CD4-positive, alpha-beta memory T cell (primary cell): ENCODE measurements at regions not wholly inside any gene's neighbourhood (a gene's known extent, or its start where the extent isn't known, plus 50 kb on each side); places are given as distances from the start of the nearest gene placed in this dataset.

ENCODE experiments used
- CTCF ChIA-PET: fragments of 350-600 bp; sonication (Branson Sonifier 250); formaldehyde crosslinking; loops from one replicate; lab custom pipeline; 2021; ENCODE audit warnings: inconsistent platforms; ENCODE audit not compliant: partially characterized antibody; lab: Charles Lee
- POLR2A ChIA-PET: fragments of 350-600 bp; sonication (Branson Sonifier 250); formaldehyde crosslinking; loops from one replicate; lab custom pipeline; 2021; ENCODE audit not compliant: partially characterized antibody; lab: Charles Lee
- DNase-seq, 5 donors: peaks; one replicate each; pipeline versions ENCODE4 v3.0.0 to v3.0.0-alpha.2; 2020 to 2022; ENCODE audit warnings: mixed read lengths in 1 of 5
- H3K27ac ChIP-seq: one replicate; pipeline ENCODE4 v1.7.0; 2013; ENCODE audit warnings: low read depth, low read length
- H3K27me3 ChIP-seq: 2 replicates; pipeline ENCODE4 v1.7.0; 2013; ENCODE audit warnings: mild to moderate bottlenecking, low read length, moderate library complexity; ENCODE audit not compliant: insufficient read depth
- H3K36me3 ChIP-seq: 2 replicates; pipeline ENCODE4 v1.7.0; 2013; ENCODE audit warnings: mild to moderate bottlenecking, low read length, moderate library complexity; ENCODE audit not compliant: insufficient read depth
- H3K4me1 ChIP-seq: 2 replicates; pipeline ENCODE4 v1.7.0; 2013; ENCODE audit warnings: mild to moderate bottlenecking, low read length, moderate library complexity; ENCODE audit not compliant: insufficient read depth
- H3K4me3 ChIP-seq, 2 donors: one replicate each; pipeline ENCODE4 v1.7.0; 2013; ENCODE audit warnings: low read length in 2 of 2, mild to moderate bottlenecking in 1 of 2
- H3K9me3 ChIP-seq, 2 donors: one replicate each; pipeline ENCODE4 v1.7.0; 2013; ENCODE audit warnings: low read length in 2 of 2, control low read depth in 1 of 2; ENCODE audit not compliant: control insufficient read depth in 1 of 2
- H3K27ac Mint-ChIP-seq, 7 donors: one replicate each; pipeline ENCODE4 v1.8.0; 2020 to 2021; ENCODE audit warnings: mixed read lengths in 7 of 7, mild to moderate bottlenecking in 6 of 7, inconsistent platforms in 3 of 7, moderate library complexity in 3 of 7
- H3K27me3 Mint-ChIP-seq, 2 donors: one replicate each; pipeline ENCODE4 v1.8.0; 2020 to 2021; ENCODE audit warnings: mixed read lengths in 2 of 2
- H3K36me3 Mint-ChIP-seq, 2 donors: one replicate each; pipeline ENCODE4 v1.8.0; 2020 to 2021; ENCODE audit warnings: mixed read lengths in 2 of 2, inconsistent platforms in 1 of 2, mild to moderate bottlenecking in 1 of 2
- H3K4me1 Mint-ChIP-seq, 4 donors: one replicate each; pipeline ENCODE4 v1.8.0; 2020 to 2021; ENCODE audit warnings: mixed read lengths in 4 of 4, mild to moderate bottlenecking in 1 of 4
- H3K4me3 Mint-ChIP-seq, 8 donors: one replicate each; pipeline ENCODE4 v1.8.0; 2020 to 2021; ENCODE audit warnings: mixed read lengths in 8 of 8, mild to moderate bottlenecking in 7 of 8, moderate library complexity in 6 of 8, inconsistent platforms in 3 of 8
- H3K9me3 Mint-ChIP-seq, 8 donors: one replicate each; pipeline ENCODE4 v1.8.0; 2020 to 2021; ENCODE audit warnings: mixed read lengths in 8 of 8, mild to moderate bottlenecking in 5 of 8, inconsistent platforms in 3 of 8, moderate library complexity in 1 of 8
- intact Hi-C: fragments of 100-400 bp; cut with micrococcal nuclease; formaldehyde crosslinking; loops from one replicate; pipeline ENCODE4 v1.15.1; 2023

- no peaks in the 10 kb centered on the region for H3K9me3 ChIP-seq
- POLR2A ChIA-PET, result no interaction called here
- Mint-ChIP-seq H3K4me1 (peaks cover 0 to 2% (median 0%) of the 10 kb centered on the region in 4 donors), H3K27ac (no peak overlapping the region), H3K9me3 (no peaks in the 10 kb centered on the region), H3K36me3 (no peaks in the 10 kb centered on the region), H3K4me3 (no peak overlapping the region), H3K27me3 (peaks cover 0 to 1% of the 10 kb centered on the region in 2 donors)
- H3K27ac ChIP-seq, result no peak overlapping the region
- no peaks in the 10 kb centered on the region for H3K36me3 ChIP-seq
- intact Hi-C loops, result no loop called here
- no peaks in the 10 kb centered on the region for H3K4me1 ChIP-seq
- no peak overlapping the region for H3K4me3 ChIP-seq
- CTCF ChIA-PET, result interaction anchor here (0.9 kb wide), 1 partner anchor 8 kb away, joined by 3 read pairs; no protein-coding TSS in a partner anchor
- H3K27me3 ChIP-seq, result no peaks in the 10 kb centered on the region
- no peak for DNase-seq
Measured at GRCh38 chr20:34177052-34177451, 64.2 kb upstream of the ASIP start.

GRCh38 chr20:34179637-34180360, 61.4 kb upstream of the ASIP start:
- no peaks in the 10 kb centered on the region for H3K9me3 Mint-ChIP-seq
- intact Hi-C loops, result no loop called here
- Histone ChIP-seq H3K36me3 (no peaks in the 10 kb centered on the region), H3K9me3 (no peaks in the 10 kb centered on the region), H3K27ac (no peak overlapping the region), H3K4me1 (no peaks in the 10 kb centered on the region), H3K4me3 (no peak overlapping the region), H3K27me3 (no peaks in the 10 kb centered on the region)
- no peak overlapping the region for H3K27ac Mint-ChIP-seq
- H3K36me3 Mint-ChIP-seq, result no peaks in the 10 kb centered on the region
- peaks cover 0 to 2% (median 0%) of the 10 kb centered on the region in 4 donors for H3K4me1 Mint-ChIP-seq
- POLR2A ChIA-PET, result no interaction called here
- no peak for DNase-seq
- no peak overlapping the region for H3K4me3 Mint-ChIP-seq
- H3K27me3 Mint-ChIP-seq, result peaks cover 5 to 8% of the 10 kb centered on the region in 2 donors
- CTCF ChIA-PET, result interaction anchor here (0.6 kb wide), 1 partner anchor 180 kb away, joined by 3 read pairs; no protein-coding TSS in a partner anchor

- no peaks in the 10 kb centered on the region for H3K36me3 Mint-ChIP-seq
- Histone ChIP-seq H3K9me3 (no peaks in the 10 kb centered on the region), H3K27me3 (no peaks in the 10 kb centered on the region), H3K4me3 (no peak overlapping the region), H3K27ac (no peak overlapping the region), H3K36me3 (no peaks in the 10 kb centered on the region), H3K4me1 (no peaks in the 10 kb centered on the region)
- DNase-seq, result no peak
- no peak overlapping the region for H3K4me3 Mint-ChIP-seq
- intact Hi-C loops, result no loop called here
- peaks cover 8 to 11% of the 10 kb centered on the region in 2 donors for H3K27me3 Mint-ChIP-seq
- H3K27ac Mint-ChIP-seq, result no peak overlapping the region
- no peaks in the 10 kb centered on the region for H3K9me3 Mint-ChIP-seq
- CTCF ChIA-PET, result interaction anchor here (0.6 kb wide), 1 partner anchor 179 kb away, joined by 3 read pairs; no protein-coding TSS in a partner anchor
- POLR2A ChIA-PET, result no interaction called here
- H3K4me1 Mint-ChIP-seq, result peaks cover 0 to 2% (median 0%) of the 10 kb centered on the region in 4 donors
Measured at GRCh38 chr20:34180460-34181120, 60.6 kb upstream of the ASIP start.

GRCh38 chr20:34181484-34181883, 59.7 kb upstream of the ASIP start:
- no peaks in the 10 kb centered on the region for H3K36me3 Mint-ChIP-seq
- Histone ChIP-seq H3K27ac (no peak overlapping the region), H3K9me3 (no peaks in the 10 kb centered on the region), H3K4me3 (no peak overlapping the region), H3K36me3 (no peaks in the 10 kb centered on the region), H3K4me1 (no peaks in the 10 kb centered on the region), H3K27me3 (no peaks in the 10 kb centered on the region)
- intact Hi-C loops, result no loop called here
- POLR2A ChIA-PET, result no interaction called here
- no peak overlapping the region for H3K4me3 Mint-ChIP-seq
- peaks cover 0 to 2% (median 0%) of the 10 kb centered on the region in 4 donors for H3K4me1 Mint-ChIP-seq
- CTCF ChIA-PET, result no interaction called here
- no peak for DNase-seq
- no peaks in the 10 kb centered on the region for H3K9me3 Mint-ChIP-seq
- H3K27me3 Mint-ChIP-seq, result peaks cover 10 to 11% of the 10 kb centered on the region in 2 donors
- H3K27ac Mint-ChIP-seq, result no peak overlapping the region

GRCh38 chr20:34185766-34186620, 55.2 kb upstream of the ASIP start:
- ChIA-PET CTCF (interaction anchor here (0.6 kb wide), 1 partner anchor 57 kb away, joined by 3 read pairs; no protein-coding TSS in a partner anchor), POLR2A (no interaction called here)
- no peak for DNase-seq
- Mint-ChIP-seq H3K9me3 (no peaks in the 10 kb centered on the region), H3K4me1 (peaks cover 0 to 2% (median 0%) of the 10 kb centered on the region in 4 donors), H3K27ac (no peak overlapping the region), H3K27me3 (peaks cover 11 to 17% of the 10 kb centered on the region in 2 donors), H3K4me3 (no peak overlapping the region), H3K36me3 (no peaks in the 10 kb centered on the region)
- Histone ChIP-seq H3K36me3 (no peaks in the 10 kb centered on the region), H3K9me3 (no peaks in the 10 kb centered on the region), H3K27me3 (no peaks in the 10 kb centered on the region), H3K4me1 (no peaks in the 10 kb centered on the region), H3K27ac (no peak overlapping the region), H3K4me3 (no peak overlapping the region)
- intact Hi-C loops, result no loop called here

GRCh38 chr20:34189572-34190163, 51.6 kb upstream of the ASIP start:
- no peak for DNase-seq
- Histone ChIP-seq H3K27me3 (no peaks in the 10 kb centered on the region), H3K9me3 (no peaks in the 10 kb centered on the region), H3K27ac (no peak overlapping the region), H3K36me3 (no peaks in the 10 kb centered on the region), H3K4me1 (no peaks in the 10 kb centered on the region), H3K4me3 (no peak overlapping the region)
- H3K9me3 Mint-ChIP-seq, result no peaks in the 10 kb centered on the region
- H3K27ac Mint-ChIP-seq, result no peak overlapping the region
- peaks cover 0 to 4% (median under 1%) of the 10 kb centered on the region in 4 donors for H3K4me1 Mint-ChIP-seq
- intact Hi-C loops, result no loop called here
- H3K36me3 Mint-ChIP-seq, result no peaks in the 10 kb centered on the region
- POLR2A ChIA-PET, result no interaction called here
- CTCF ChIA-PET, result no interaction called here
- H3K27me3 Mint-ChIP-seq, result peaks cover 6 to 16% of the 10 kb centered on the region in 2 donors
- no peak overlapping the region for H3K4me3 Mint-ChIP-seq
